ENCODE measurements at regions not wholly inside any gene's neighbourhood (a gene's known extent, or its start where the extent isn't known, plus 50 kb on each side); places are given as distances from the start of the nearest gene placed in this dataset.

DNA sequence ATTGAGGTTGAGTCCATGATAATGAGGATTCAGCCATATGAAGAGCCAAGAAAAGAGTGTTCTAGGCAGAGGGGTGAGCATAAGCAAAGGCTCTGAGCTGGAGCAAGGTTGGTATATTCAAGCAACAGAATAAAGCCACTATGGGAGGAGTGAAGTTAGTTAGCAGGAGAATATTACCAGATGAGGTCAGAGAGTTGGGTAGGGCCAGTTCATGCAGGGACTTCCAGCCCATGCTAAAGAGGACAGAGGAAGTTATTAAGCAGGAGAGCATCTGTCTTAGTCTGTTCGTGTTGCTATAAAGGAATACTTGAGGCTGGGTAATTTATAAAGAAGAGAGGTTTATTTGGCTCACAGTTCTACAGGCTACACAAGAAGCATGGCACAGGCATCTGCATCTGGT is 57.1 kb upstream of the ATG10 start:
- DNase-seq: no peak

DNA sequence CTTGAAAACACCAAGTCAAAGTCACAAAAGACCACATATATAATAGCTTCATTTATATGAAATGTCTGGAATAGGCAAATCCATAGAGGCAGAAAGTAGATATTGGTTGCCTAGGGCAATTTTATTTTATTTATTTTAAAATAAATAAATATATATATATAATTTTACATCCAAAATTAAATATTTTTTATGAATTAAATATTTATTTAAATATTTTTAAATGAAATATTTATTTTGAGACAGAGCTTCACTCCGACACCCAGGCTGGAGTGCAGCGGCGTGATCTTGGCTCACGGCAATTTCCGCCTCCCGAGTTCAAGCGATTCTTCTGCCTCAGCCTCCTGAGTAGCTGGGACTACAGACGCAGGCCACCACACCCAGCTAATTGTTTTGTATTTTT is 58.9 kb upstream of the ATG10 start:
- DNase-seq: no peak

DNA sequence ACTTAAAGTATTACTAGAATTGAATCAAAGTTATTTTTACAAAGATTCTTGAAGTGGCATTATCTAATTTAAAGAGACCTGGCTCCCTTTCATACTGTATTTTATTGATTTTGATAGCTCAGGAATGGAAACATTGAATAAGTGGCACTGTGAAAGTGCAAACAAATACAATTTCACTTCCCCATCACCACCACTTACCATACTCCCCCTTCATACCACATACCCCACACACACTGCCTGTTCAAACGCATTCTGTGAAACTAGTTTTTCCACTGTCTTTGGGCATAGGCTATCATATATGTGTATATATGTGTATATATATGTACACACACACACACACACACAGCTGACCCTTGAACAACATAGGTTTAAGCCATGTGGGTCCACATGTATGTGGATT is 62.1 kb upstream of the ATG10 start:
- no peak for DNase-seq

DNA sequence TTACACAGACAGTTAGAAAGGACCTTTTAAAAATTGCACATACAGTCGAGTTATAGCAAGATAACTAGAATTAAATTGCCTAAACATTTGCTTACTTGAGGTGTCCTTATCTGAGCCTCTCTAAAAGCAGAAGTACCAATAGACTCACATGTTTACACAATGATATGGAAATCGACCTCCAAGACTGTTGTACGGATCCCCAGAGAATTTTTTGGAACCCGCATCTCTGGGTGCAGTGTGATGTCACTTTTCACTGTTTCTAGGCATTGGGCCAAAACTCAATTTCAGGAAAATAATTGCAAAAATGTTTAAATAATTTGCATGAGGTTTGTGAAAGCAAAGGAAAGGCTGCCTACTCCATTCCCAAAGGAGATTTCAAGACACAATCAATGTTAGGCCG is 63.1 kb upstream of the ATG10 start:
- no peak for DNase-seq

DNA sequence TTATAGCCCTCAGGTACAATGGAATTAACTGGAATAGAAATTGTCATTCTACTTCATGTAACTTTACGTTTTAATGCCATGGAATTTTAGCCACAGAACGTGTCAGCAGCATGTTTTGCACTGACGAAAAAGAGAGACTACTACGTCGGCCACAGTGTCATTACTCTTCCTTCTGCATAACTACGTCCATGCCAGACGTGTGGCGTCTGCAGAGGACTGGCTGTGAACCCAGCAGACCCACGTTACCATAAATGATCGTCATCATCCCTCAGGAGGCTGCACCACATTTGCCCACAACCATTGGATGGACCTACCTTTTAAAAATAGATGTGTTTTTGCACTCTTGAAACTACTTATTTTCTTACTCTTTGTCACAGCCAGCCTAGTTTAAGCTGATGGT is 63.8 kb upstream of the ATG10 start:
- no peak for DNase-seq

DNA sequence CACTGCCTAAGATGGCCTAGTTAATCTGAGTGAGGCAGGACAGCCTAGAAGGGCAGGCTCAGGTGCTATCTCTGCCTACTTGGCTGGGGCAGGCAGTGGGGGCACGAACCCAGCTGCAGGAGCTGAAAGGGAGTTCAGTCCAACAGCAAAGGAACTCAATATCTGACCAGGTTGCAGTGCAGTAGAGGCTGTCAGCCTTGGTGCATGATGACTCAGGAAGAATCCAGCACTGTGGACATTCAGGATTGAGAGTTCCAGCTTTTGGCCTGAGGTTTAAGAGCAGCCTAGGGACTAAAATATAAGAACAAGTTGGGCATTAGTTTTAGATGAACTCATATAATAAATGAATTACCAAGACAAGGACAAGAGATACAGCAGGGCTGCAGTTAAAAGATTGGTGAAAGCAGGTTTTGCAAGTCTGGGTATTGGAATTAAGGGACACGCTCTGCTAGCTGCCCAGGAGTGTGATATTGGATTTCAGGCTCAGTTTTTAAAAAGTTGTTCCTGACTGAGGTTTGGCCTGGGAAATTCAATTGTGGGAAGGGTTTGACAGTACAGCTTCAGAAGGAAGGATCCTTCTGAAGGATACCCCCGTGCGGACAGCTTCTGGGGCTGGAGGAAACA is 64.7 kb upstream of the ATG10 start:
- DNase-seq: no peak

DNA sequence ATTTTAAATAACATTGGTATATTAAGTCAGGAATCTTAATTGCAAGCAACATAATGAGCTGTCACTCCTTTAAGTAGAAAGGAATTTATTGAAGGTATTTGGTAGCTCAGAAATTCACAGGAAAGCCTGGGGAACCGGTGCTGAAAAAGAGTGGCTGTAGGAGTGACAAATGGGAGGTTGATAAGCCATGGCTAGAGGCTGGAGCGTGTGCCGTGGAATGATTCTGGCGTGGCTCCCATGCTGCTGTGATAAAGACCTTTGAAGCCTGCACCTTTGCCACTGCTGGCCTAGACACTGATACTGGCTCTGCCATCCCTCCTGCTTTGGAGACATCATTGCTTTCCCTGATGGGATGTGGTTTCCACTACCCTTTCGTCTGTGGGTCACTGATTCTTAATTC is 65.7 kb upstream of the ATG10 start:
- no peak for DNase-seq

DNA sequence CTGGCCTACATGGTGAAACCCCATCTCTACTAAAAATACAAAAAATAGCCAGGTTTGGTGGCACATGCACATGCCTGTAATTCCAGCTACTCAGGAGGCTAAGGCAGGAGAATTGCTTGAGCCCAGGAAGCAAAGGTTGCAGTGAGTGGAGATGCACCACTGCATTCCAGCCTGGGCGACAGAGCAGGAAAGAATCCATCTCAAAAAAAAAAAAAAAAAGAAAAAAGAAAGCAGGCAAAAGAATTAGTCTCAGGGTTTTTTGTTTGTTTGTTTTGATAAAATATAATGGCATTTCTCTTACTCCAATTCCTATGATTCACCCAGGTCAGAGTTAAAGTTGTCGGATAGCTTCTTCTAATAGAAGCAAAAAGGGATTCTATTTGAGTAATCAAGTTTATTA is 67.0 kb upstream of the ATG10 start:
- no peak for DNase-seq

DNA sequence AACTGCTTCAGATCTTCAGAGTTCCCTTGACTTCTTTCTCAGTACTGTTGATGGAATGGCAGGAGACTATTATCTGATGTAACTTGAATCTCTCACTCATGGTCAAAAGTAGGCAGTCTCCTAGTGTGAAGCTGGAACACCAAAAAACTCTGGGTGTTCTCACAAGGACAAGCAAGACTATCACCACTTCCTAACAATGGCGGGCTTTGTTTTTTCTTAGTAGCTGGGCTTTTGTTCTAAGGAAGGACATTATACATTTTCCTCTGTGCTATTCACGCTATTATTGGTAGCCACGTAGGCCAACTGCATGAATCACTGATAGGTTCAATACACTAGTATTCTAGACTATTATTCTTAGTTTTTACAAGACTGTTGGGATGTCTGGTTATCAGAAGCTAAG is 67.7 kb upstream of the ATG10 start:
- DNase-seq: no peak

DNA sequence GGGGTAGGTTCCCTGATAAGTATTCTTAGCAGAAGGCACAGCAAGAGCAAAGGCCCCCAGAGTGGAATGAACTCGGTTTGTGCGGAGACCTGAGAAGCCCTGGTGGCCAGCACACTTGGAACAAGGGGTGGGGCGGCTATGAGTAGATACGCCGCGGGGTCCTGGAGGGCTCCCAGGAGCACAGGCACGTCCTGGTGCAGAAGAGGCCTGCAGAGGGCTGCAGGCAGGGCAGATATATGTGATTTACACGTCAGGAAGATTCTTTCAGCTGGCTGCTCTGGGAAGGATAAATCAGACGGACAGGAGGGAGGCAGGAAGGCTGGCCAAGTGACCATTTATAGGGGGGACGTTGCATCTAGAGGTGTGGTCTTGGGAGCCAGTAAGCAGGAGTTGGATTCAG is 70.2 kb upstream of the ATG10 start:
- no peak for DNase-seq

DNA sequence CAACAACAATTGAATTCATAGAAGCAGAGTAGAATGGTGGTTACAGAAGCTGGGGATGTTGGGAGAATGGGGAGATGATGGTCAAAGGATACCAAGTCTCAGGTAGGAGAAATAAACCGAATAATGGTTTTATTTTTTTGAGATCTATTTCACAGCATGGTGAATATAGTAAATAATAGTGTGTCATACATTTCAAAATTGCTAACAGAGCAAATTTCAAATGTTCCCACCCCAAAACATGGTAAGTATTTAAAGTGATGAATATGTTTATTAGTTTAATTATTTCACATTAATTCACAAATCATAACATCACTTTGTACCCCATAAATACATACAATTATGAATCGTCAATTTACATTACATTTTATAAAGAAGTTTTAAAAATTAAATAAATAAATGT is 72.7 kb upstream of the ATG10 start:
- no peak for DNase-seq

DNA sequence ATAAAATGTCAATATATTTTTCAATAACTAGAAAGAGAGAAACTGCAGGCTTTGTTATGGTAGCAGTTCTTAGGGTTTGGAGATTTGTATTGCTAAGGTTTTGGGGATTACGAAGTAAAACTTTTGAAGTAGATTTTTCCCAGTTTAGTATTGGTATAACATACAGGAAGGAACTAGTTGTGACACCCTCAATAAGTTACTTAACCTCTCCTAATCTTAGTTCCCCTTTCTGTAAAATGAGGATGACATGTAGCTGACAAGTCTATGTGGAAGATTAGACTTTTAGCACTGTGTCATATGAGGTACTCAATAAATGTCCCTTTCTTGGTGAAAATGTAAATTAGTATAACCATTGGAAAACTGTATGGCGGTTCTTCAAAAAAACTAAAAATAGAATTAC is 73.4 kb upstream of the ATG10 start:
- peak; percentile 77 to 90 for DNase-seq

DNA sequence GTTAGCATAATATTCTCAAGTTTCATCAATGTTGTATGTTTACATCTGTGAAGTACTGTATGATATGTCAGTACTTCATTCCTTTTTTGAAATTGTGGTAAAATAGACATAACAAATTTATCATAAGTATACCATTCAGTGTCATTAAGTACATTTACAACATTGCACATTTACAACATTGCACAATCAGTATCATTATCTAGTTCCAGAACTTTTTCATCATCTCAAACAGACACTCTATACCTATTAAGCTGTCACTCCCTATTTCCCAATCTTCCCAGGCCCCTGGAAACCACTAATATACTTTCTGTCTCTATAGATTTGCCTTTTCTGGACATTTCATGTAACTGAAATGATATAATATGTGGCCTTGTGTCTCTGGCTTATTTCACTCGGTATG is 75.1 kb upstream of the ATG10 start:
- DNase-seq: no peak

DNA sequence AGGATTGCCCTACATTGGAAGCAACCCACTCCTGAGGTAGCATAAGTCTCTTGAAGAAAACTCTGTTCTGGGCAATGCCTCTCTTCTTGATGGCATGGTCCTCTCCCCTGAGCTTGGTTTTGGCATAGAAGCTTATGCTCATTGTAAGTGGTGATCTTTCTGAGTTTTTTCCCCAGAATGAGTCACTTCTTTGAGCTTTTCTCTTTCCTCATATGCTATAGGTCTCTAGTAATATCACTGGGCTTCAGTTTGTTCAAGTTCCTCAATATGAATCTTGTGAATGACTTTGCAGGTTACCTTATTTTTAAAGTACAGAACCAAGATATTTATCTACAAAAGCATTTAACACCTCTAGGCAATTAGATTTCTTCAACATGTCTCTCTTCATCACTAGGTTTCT is 76.5 kb upstream of the ATG10 start:
- DNase-seq: peak; percentile 85 to 90

DNA sequence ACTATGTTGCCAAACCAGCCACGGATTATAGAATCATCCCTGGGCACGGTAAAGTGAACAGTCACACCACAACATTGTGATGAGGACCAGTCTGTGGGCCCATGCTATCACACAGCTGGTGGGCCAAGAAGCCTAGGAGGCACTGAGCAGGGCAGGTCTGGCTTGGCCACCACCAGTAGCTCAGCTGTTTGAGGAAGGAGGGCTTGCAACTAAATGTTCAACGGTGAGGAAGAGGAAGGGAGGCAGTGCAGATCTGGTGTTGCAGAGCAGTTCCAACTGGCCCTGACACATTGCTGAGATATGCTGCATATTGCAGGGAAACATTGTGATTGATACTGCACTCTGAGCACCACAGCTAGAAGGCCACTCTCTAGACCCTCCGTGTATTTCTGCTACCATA is 77.9 kb upstream of the ATG10 start:
- DNase-seq: no peak

DNA sequence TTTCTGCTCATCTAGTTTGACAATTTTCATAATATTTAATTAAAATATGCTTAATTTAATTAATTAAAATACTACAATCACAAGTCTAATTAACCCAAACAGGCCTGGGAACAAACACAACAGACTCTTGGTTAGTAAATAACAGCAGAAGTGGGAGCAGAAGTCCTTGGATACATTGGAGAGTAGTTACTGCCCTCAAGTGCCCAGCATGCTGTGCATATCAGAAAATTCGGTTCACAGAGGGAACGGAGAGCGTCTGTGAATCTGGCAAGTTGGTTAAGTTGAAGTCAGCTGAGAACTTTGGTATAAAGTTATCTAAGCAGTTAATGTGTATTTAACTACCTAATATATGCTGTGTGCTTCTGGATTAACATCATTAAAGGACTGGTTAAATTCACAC is 87.0 kb upstream of the ATG10 start:
- DNase-seq: no peak

DNA sequence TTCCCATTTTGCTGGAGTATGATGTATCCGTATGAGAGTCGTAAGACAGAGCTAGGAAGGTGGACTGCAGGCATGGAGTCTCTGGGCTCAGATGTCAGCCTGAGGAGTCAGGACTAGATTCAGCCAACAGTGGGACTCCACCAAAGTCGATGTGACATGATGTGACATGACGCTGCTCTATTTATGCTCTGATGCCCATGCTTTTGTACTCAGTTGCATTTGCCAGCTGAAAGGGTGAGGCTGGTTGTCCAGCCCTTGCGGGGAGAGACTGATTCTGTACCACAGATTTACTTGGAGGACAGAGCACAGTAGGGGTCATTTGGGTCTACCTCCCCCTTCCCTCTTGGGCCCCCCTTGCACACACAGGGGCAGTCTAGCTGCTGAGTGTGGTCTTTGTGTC is 88.5 kb upstream of the ATG10 start:
- no peak for DNase-seq

DNA sequence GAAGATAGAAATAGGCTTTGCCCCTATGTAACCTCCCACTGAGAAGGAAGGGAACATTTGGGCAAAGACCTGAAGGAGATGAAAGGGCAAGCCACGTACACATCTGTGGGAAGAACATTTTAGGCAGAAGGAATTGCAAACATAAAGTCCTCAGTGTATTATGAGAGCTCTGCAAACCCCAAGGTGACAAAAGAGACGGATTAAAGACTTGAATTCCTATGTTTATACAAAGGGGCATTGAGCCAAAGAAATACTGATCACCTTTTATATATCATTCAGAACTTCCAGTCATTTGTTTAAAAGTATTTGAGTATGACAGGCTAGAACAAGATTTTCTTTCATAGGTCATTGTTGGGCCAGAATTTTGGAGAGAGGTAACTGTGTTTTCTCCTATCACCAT is 90.2 kb upstream of the ATG10 start:
- no peak for DNase-seq

DNA sequence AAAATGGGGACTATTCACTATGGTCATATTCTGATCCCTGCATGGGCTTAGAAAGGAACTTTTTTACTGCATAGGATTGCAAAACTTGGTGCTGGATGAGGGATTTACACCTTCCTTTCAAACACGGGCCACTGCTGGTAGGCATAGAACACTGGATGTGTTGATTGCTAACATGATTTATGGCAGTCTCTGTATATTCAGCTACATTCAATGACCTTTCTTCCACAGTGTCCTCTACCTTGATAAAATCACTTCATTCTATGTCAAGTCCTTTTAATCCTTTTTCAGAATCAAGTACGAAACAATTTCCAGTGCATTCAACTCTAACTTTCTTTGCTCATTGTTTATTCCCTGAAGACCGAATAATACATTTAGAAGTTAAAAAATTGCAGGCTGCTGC is 91.9 kb upstream of the ATG10 start:
- DNase-seq: no peak

DNA sequence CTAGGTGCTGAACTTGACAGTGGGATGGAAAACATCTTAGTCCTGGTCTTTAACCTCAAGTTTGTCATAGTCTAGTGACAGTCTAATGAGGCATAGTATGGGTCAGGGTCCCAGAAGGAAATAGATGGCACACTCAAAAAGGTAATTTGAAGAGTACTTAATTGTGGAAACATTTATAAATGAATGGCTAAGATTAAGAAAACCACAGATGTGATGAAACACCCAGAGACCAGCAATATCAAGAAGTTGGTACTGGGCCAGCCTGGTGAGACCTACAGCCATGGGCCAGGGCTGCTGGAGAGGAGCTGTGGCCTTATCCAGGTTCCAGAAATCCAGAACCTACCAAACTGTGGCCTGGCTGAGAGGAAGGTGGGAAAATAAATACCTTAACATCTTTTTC is 93.5 kb upstream of the ATG10 start:
- no peak for DNase-seq

DNA sequence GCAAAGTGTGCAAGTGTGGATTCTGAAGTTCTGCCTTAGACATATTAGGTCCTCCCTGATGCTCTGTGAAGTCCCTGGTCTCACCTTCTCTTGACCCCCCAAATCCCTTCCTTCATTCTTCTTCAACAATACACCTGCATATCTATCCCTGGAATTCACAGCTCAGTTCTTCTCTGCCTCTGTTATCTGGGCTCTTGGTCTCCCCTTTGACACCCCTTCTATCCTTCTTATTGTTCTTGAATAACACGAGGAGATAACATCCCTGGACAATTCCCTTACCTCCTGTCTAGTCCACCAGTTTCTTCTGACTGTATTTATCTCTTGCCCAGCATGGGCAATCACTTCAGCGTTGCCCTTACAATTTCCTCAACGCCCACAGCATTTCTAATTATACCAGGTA is 104.8 kb upstream of the ATG10 start:
- DNase-seq: no peak

DNA sequence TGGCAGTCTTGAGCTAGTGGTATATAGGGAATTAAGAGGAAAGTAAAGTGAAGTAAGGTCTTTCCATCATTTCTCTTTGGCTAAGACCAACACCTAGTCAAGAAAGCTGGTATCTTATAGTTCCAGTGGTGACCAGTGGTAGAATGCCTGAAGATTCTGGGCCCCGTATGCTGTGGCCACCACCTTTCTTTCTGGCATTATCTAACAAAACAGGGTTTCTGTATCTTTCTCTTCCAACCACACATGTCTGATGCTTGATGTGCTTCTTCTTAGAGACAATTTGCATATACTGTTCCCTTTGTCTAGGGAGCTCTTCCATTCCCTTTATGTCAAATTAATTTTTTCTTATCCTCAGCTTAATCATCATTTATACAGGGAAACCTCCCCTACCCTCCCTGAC is 109.9 kb upstream of the SSBP2 start:
- no peak for DNase-seq

DNA sequence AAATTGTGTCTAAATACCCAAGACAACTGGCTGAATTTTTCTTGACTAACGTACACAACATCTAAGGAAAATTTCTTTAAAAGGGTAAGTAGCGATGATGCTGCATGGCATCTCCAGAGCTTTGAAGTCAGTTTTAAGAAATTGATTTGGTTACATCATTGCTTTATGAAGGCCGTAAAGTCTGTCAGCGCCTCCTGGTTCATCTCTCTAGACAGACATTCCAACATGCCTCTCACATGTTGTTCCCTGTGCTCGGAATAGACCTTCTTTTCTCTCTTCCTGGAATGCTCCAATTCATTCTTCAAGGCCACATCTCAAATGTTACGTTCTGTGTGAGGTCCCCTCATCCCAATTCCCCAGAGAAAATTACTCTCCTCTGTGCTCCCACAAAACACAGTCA is 108.7 kb upstream of the SSBP2 start:
- no peak for DNase-seq

DNA sequence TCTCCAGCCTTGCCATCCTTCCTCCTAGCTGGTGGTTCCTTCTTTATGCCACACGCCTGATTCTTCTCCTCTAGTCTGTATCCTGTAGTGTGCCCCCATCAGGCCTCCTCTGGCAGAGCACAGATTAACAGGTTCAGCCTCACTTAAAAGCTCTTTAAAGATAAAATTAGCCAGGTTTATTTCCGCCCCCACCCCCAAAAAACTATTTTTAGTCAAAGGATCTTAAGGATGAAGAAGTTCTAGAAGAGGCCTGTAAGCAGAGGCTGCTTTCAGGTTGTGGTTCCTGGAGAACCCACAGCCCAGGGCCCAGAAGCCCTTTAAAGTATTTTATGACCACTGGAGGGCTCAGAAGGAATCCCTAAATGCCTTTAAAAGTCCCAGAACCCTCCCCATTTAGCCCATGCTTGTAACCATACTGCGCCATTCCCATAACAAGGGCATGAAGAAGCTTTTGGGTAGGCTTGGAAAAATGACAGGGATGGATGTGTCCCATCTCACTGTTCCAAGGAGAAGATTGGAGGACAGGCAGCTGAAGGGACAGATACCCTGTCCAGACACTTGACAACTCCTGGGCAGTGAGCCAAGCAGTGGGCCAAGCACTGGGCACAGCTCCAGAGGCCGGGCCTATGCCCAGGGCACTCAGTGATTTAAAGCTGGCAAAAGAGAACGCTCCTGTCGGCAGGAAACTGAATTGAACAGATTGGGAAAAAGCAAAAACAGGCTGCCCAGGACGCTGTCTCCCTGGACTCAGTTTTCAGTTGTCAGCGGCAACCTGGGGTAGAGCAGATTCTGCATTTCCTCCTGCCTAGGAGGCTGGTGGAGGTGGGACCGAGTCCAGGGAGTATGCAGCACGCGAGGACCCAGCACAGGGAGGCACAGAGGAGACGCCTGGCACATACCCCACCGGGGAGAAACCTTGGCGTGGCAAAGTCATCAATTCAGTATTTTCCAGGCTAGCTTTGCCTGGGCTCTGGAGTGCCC is 106.3 kb upstream of the SSBP2 start:
- DNase-seq: peak; percentile 10 to 29

DNA sequence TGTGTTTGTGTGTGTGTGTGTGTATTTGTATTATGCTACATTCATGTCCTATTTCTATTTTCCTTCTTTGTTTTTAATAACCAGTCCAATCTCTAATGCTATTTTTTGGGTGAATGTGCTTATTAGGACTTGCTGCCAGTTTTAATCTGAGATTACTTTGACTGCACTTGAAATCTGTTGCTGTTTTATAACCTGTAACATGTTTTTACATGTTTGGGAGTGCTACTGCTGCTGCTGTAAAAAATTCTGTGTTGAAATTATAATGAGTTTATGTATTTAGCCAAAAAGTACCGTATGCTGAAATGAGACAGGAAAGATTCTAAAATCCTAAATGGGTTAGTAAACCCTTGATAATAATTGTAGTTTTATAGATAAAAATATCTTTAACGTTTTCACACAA is 104.7 kb upstream of the SSBP2 start:
- no peak for DNase-seq

All from inflammatory macrophage treated with lipopolysaccharide for 1 hour (primary cell).